ENCODE measurements at regions not wholly inside any gene's neighbourhood (a gene's known extent, or its start where the extent isn't known, plus 50 kb on each side); places are given as distances from the start of the nearest gene placed in this dataset.

- TF ChIP-seq ZNF391 (tag by site-specific recombination; IDR thresholded peaks at IDR 0.05; ENCODE audit: borderline replicate concordance, low read depth) (no peak), ZNF707 (tag by site-specific recombination; IDR thresholded peaks at IDR 0.05) (no peak)
Measured at GRCh38 chr10:113486531-113486930, 66.3 kb upstream of the HABP2 start.

Data from HEK293 (cell line).